CD4-positive, CD25-positive, alpha-beta regulatory T cell (primary cell): ENCODE measurements at regions not wholly inside any gene's neighbourhood (a gene's known extent, or its start where the extent isn't known, plus 50 kb on each side); places are given as distances from the start of the nearest gene placed in this dataset.

Experiments
- ATAC-seq, 2 donors: fragments of 150-1000 bp; cut with Tn5 transposase; one replicate each; pipeline ENCODE4 v1.10.0; 2021; ENCODE audit warnings: low read depth in 2 of 2, moderate number of reproducible peaks in 2 of 2, moderate library complexity in 1 of 2
- DNase-seq, 3 donors: peaks; one replicate each; pipeline versions ENCODE4 v3.0.0 to v3.0.0-alpha.2; 2012 to 2022; ENCODE audit warnings: mixed read lengths in 1 of 3
- H3K27ac ChIP-seq: one replicate; pipeline ENCODE4 v1.7.0; 2013; ENCODE audit warnings: mild to moderate bottlenecking, low read length; ENCODE audit not compliant: insufficient read depth, poor library complexity, severe bottlenecking
- H3K27me3 ChIP-seq: one replicate; pipeline ENCODE4 v1.7.0; 2013; ENCODE audit warnings: low read length; ENCODE audit not compliant: control insufficient read depth, insufficient read depth
- H3K36me3 ChIP-seq: one replicate; pipeline ENCODE4 v1.7.0; 2013; ENCODE audit warnings: mild to moderate bottlenecking, low read length, moderate library complexity; ENCODE audit not compliant: control insufficient read depth, insufficient read depth
- H3K4me1 ChIP-seq: 2 replicates; pipeline ENCODE4 v1.7.0; 2013; ENCODE audit warnings: mild to moderate bottlenecking, low read length; ENCODE audit not compliant: insufficient read depth, control insufficient read depth, poor library complexity, severe bottlenecking
- H3K4me3 ChIP-seq: one replicate; pipeline ENCODE4 v1.7.0; 2013; ENCODE audit warnings: low read depth, mild to moderate bottlenecking, low read length, moderate library complexity
- H3K9me3 ChIP-seq, 2 experiments: 1 replicate in 1 of 2; 2 replicates in 1 of 2; pipeline ENCODE4 v1.7.0; 2013; ENCODE audit warnings: low read length in 2 of 2, mild to moderate bottlenecking in 1 of 2, moderate library complexity in 1 of 2; ENCODE audit not compliant: control insufficient read depth in 2 of 2
- H3K27ac Mint-ChIP-seq, 3 donors: one replicate each; pipeline ENCODE4 v1.8.0; 2020 to 2022; ENCODE audit warnings: mild to moderate bottlenecking in 3 of 3, mixed read lengths in 3 of 3, moderate library complexity in 2 of 3
- H3K27me3 Mint-ChIP-seq: one replicate; pipeline ENCODE4 v1.8.0; 2022; ENCODE audit warnings: mild to moderate bottlenecking, mixed read lengths
- H3K36me3 Mint-ChIP-seq: one replicate; pipeline ENCODE4 v1.8.0; 2020; ENCODE audit warnings: mixed read lengths
- H3K4me1 Mint-ChIP-seq, 4 donors: one replicate each; pipeline ENCODE4 v1.8.0; 2020 to 2022; ENCODE audit warnings: mixed read lengths in 4 of 4, mild to moderate bottlenecking in 1 of 4
- H3K4me3 Mint-ChIP-seq, 4 donors: one replicate each; pipeline ENCODE4 v1.8.0; 2020 to 2022; ENCODE audit warnings: mild to moderate bottlenecking in 4 of 4, mixed read lengths in 4 of 4, moderate library complexity in 3 of 4
- H3K9me3 Mint-ChIP-seq, 7 donors: one replicate each; pipeline ENCODE4 v1.8.0; 2020 to 2022; ENCODE audit warnings: mixed read lengths in 7 of 7, mild to moderate bottlenecking in 3 of 7, moderate library complexity in 2 of 7

DNA sequence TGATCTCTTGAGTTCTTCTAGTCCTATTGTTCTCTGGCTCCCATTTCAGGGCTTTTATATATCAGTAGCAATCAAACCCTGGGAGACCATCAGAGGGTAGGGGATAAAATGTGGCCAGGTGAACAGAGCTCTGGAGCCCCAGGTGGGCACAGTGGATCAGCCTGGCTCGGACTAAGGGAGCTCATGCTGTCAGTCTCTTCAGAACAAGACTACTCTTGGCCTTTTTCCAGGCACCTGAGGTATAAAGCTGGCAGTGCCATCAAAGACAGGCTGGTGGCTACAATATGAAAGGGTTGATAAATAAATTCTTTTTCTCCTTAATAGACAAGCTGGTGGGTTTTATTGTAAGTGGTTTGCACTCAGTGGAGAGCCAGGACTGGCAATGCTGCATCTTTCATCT is 160.0 kb upstream of the CCL2 start:
- Mint-ChIP-seq H3K36me3 (no peaks in the 10 kb centered on the region), H3K4me3 (no peak overlapping the region), H3K27me3 (no peaks in the 10 kb centered on the region), H3K4me1 (no peaks in the 10 kb centered on the region), H3K9me3 (peaks cover 0 to 9% (median 0%) of the 10 kb centered on the region in 7 donors), H3K27ac (no peak overlapping the region)
- H3K9me3 ChIP-seq, result no peaks in the 10 kb centered on the region
- peaks cover 2% of the 10 kb centered on the region for H3K27me3 ChIP-seq
- H3K4me1 ChIP-seq, result no peaks in the 10 kb centered on the region
- H3K4me3 ChIP-seq, result no peak overlapping the region
- H3K27ac ChIP-seq, result no peak overlapping the region
- ATAC-seq (no peak), DNase-seq (no peak)
- no peaks in the 10 kb centered on the region for H3K36me3 ChIP-seq

DNA sequence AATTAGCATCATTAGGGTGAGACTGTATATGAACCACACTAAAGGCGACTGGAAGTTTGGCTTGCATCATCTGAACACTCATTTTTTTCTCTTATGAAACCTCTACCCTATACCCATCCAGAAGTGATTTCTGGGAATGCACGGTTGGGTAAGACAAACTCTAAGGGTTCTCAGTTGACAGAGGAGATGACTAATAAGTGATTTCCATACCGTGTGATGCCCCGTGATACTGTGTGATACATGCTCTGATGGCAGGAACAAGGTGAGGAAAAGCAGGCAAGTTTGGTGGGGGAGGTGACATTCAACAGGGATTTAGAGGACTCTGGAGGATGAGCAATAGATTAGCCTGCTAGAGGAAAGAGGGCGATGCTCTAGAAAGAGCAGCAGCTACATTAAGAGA is 156.4 kb upstream of the CCL2 start:
- Histone ChIP-seq H3K4me3 (no peak overlapping the region), H3K27ac (no peak overlapping the region), H3K36me3 (no peaks in the 10 kb centered on the region), H3K4me1 (no peaks in the 10 kb centered on the region), H3K27me3 (peaks cover 2% of the 10 kb centered on the region), H3K9me3 (no peaks in the 10 kb centered on the region)
- no peak overlapping the region for H3K4me3 Mint-ChIP-seq
- no peak overlapping the region for H3K27ac Mint-ChIP-seq
- no peaks in the 10 kb centered on the region for H3K4me1 Mint-ChIP-seq
- H3K27me3 Mint-ChIP-seq, result no peaks in the 10 kb centered on the region
- peaks cover 0 to 7% (median 0%) of the 10 kb centered on the region in 7 donors for H3K9me3 Mint-ChIP-seq
- no peaks in the 10 kb centered on the region for H3K36me3 Mint-ChIP-seq
- ATAC-seq (no peak), DNase-seq (no peak)

GRCh38 chr17:34099859-34100515 is 155.1 kb upstream of the CCL2 start:
- H3K4me3 ChIP-seq, result no peak overlapping the region
- H3K36me3 ChIP-seq, result no peaks in the 10 kb centered on the region
- no peak overlapping the region for H3K27ac Mint-ChIP-seq
- peaks cover 2% of the 10 kb centered on the region for H3K27me3 ChIP-seq
- ATAC-seq (no peak), DNase-seq (no peak)
- no peaks in the 10 kb centered on the region for H3K27me3 Mint-ChIP-seq
- H3K27ac ChIP-seq, result no peak overlapping the region
- no peak overlapping the region for H3K4me3 Mint-ChIP-seq
- no peaks in the 10 kb centered on the region for H3K4me1 Mint-ChIP-seq
- H3K36me3 Mint-ChIP-seq, result no peaks in the 10 kb centered on the region
- peaks cover 0 to 7% (median 0%) of the 10 kb centered on the region in 7 donors for H3K9me3 Mint-ChIP-seq
- no peaks in the 10 kb centered on the region for H3K4me1 ChIP-seq
- H3K9me3 ChIP-seq, result no peaks in the 10 kb centered on the region

GRCh38 chr17:34107019-34107418 is 148.1 kb upstream of the CCL2 start:
- no peak overlapping the region for H3K4me3 Mint-ChIP-seq
- H3K4me1 ChIP-seq, result no peaks in the 10 kb centered on the region
- no peaks in the 10 kb centered on the region for H3K36me3 Mint-ChIP-seq
- ATAC-seq (no peak), DNase-seq (no peak)
- no peaks in the 10 kb centered on the region for H3K9me3 ChIP-seq
- H3K4me3 ChIP-seq, result no peak overlapping the region
- H3K27ac Mint-ChIP-seq, result no peak overlapping the region
- peaks cover 11% of the 10 kb centered on the region for H3K27me3 Mint-ChIP-seq
- H3K27ac ChIP-seq, result no peak overlapping the region
- H3K27me3 ChIP-seq, result no peaks in the 10 kb centered on the region
- H3K9me3 Mint-ChIP-seq, result no peaks in the 10 kb centered on the region
- no peaks in the 10 kb centered on the region for H3K4me1 Mint-ChIP-seq
- H3K36me3 ChIP-seq, result no peaks in the 10 kb centered on the region

DNA sequence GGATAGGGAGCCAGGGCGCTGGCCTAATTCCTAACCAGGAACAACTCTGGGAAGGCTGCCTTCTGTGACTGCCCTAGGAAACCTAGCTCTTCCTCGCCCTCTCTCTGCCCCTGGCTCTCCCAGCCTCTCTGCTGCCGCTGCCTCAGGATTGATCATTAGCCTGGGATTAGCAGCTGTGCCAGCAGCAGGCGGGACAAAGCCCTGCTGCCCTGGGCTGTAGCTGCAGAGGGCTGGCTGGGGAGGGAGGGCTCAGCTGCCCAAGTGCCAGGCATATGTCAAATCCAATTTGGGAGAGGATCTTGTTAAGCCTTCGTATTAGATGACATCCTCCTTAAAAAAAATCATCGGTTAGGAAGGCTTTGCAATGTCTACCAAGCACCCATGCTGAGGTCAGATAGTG is 144.8 kb upstream of the CCL2 start:
- no peaks in the 10 kb centered on the region for H3K36me3 ChIP-seq
- no peak overlapping the region for H3K27ac ChIP-seq
- H3K4me1 Mint-ChIP-seq, result no peaks in the 10 kb centered on the region
- peaks cover 16% of the 10 kb centered on the region for H3K27me3 Mint-ChIP-seq
- H3K9me3 Mint-ChIP-seq, result peaks cover 0 to 2% (median 0%) of the 10 kb centered on the region in 7 donors
- ATAC-seq, result no peak
- no peak for DNase-seq
- no peaks in the 10 kb centered on the region for H3K4me1 ChIP-seq
- H3K4me3 ChIP-seq, result no peak overlapping the region
- H3K9me3 ChIP-seq, result no peaks in the 10 kb centered on the region
- H3K36me3 Mint-ChIP-seq, result no peaks in the 10 kb centered on the region
- H3K27me3 ChIP-seq, result no peaks in the 10 kb centered on the region
- no peak overlapping the region for H3K27ac Mint-ChIP-seq
- no peak overlapping the region for H3K4me3 Mint-ChIP-seq

DNA sequence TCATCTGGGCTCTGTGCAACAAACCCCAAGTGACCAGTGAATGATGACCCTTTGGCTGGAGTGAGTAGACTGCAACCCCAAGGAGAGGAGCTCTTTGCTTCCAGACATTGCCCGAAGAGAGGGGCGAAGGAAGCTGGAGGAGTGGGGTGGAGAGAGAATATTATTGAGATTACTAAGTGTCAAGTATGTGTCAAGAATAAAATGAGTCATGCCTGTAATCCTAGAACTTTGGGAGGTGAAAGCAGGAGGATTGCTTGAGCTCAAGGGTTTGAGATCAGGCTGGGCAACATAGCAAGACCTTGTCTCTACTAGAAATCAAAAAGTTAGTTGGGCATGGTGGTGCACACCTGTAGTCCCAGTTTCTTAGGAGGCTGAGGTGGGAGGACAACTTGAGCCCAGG is 142.0 kb upstream of the CCL2 start:
- H3K36me3 ChIP-seq, result no peaks in the 10 kb centered on the region
- no peak for ATAC-seq
- H3K4me1 Mint-ChIP-seq, result no peaks in the 10 kb centered on the region
- H3K4me1 ChIP-seq, result no peaks in the 10 kb centered on the region
- no peaks in the 10 kb centered on the region for H3K27me3 ChIP-seq
- no peak overlapping the region for H3K27ac Mint-ChIP-seq
- no peaks in the 10 kb centered on the region for H3K36me3 Mint-ChIP-seq
- H3K4me3 ChIP-seq, result no peak overlapping the region
- H3K27me3 Mint-ChIP-seq, result peaks cover 6% of the 10 kb centered on the region
- H3K9me3 ChIP-seq, result no peaks in the 10 kb centered on the region
- peaks cover 0 to 6% (median 0%) of the 10 kb centered on the region in 7 donors for H3K9me3 Mint-ChIP-seq
- H3K4me3 Mint-ChIP-seq, result no peak overlapping the region
- no peak overlapping the region for H3K27ac ChIP-seq
- DNase-seq, result no peak

GRCh38 chr17:34114174-34114573 is 140.9 kb upstream of the CCL2 start:
- H3K27me3 Mint-ChIP-seq, result peaks cover 5% of the 10 kb centered on the region
- H3K27ac Mint-ChIP-seq, result no peak overlapping the region
- ATAC-seq (no peak), DNase-seq (no peak)
- Histone ChIP-seq H3K4me1 (no peaks in the 10 kb centered on the region), H3K36me3 (no peaks in the 10 kb centered on the region), H3K27ac (no peak overlapping the region), H3K9me3 (no peaks in the 10 kb centered on the region), H3K4me3 (no peak overlapping the region), H3K27me3 (no peaks in the 10 kb centered on the region)
- H3K4me1 Mint-ChIP-seq, result no peaks in the 10 kb centered on the region
- H3K36me3 Mint-ChIP-seq, result no peaks in the 10 kb centered on the region
- peaks cover 0 to 6% (median 0%) of the 10 kb centered on the region in 7 donors for H3K9me3 Mint-ChIP-seq
- H3K4me3 Mint-ChIP-seq, result no peak overlapping the region

DNA sequence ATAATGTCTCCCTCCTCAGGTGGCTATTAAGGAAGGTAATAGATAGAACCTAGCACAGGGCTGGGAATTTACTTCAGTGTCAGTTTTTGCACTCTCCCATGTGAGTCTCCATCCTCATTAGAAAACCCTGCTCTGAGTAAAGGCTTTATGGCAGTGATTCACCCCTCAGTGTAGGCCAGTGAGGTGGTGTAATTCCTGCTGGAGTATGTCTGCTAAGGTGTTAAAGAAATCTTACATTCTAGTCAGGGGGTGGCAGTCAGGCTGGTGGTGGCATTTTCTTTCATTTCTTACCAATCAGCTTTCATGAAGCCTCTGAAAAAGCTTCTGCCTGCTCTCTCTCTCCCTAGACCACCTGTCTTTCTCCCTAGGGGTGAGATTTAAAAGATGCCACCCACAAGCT is 138.8 kb upstream of the CCL2 start:
- ATAC-seq, result no peak
- no peak overlapping the region for H3K27ac Mint-ChIP-seq
- Histone ChIP-seq H3K27me3 (no peaks in the 10 kb centered on the region), H3K27ac (no peak overlapping the region), H3K4me3 (no peak overlapping the region), H3K36me3 (no peaks in the 10 kb centered on the region), H3K4me1 (no peaks in the 10 kb centered on the region), H3K9me3 (no peaks in the 10 kb centered on the region)
- DNase-seq, result no peak
- H3K4me3 Mint-ChIP-seq, result no peak overlapping the region
- no peaks in the 10 kb centered on the region for H3K36me3 Mint-ChIP-seq
- peaks cover 5% of the 10 kb centered on the region for H3K27me3 Mint-ChIP-seq
- peaks cover 0 to 6% (median 0%) of the 10 kb centered on the region in 7 donors for H3K9me3 Mint-ChIP-seq
- H3K4me1 Mint-ChIP-seq, result no peaks in the 10 kb centered on the region
